ENCODE measurements at regions not wholly inside any gene's neighbourhood (a gene's known extent, or its start where the extent isn't known, plus 50 kb on each side); places are given as distances from the start of the nearest gene placed in this dataset.

DNA sequence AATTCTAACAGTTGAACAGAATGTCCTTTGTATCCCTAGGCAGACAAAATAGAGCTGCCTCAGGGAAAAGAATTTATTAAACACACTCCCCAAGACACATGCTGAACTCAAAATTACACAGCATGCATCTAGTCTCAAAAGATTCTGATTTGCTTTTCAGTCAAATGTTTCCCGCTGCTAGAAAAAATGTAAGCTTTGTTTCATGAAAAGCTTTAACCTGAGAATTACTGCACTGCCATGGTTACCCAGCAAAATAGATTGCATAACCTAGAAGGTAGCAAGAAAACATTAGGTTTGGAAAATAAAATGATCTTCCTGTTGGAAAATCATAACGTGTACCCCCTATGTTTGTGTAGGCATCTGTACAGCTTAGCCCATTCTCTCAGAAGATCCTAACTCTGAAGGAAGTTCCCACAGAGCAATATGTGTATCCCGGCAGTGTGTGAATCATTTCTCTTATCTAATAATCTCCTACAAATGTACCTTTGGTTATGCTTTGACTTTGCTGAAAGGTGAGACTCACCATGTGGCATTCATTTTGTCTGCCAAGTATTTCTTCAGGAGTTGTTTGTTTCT, 646.9 kb downstream of the STPG2 start:
- no peak for DNase-seq (ENCODE audit: low read depth, low spot score)

DNA sequence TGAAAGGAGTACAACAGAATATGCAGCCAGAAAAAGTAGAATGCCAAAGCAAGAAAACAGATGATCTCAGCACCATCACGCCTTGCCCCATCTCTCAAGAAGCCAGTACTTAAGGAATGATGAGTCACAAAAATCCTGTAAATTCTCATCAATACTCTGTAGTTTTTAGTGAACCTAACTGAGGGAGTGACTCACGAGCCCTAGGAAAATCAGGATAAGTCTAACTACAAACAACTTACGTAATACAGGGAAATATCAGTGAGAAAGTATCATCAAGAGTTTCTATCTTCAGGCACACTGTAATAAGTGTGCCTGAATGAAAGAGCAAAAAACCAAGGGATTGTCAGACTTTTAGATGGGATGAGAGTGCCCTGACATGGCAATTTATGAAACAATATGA, 644.4 kb downstream of the STPG2 start:
- DNase-seq (ENCODE audit: low read depth, low spot score): no peak

DNA sequence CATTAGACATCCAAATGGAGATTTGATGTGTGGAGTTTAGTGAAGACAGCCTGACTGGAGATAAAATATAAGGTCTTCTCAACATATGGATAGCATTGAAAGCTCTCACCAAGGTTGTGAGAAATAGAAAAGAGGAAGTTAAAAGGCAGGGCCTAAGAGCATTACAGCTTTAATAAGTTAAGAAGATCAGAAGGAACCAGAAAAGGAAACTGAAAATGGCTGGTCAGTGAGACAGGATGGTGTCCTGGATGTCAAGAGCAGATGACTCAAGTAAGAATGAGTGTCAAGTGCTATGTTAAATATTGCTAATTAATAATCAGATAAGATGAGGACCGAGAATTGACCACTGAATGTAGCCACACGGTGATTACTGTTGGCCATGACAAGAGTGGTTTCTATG, 642.9 kb downstream of the STPG2 start:
- no peak for DNase-seq (ENCODE audit: low read depth, low spot score)

DNA sequence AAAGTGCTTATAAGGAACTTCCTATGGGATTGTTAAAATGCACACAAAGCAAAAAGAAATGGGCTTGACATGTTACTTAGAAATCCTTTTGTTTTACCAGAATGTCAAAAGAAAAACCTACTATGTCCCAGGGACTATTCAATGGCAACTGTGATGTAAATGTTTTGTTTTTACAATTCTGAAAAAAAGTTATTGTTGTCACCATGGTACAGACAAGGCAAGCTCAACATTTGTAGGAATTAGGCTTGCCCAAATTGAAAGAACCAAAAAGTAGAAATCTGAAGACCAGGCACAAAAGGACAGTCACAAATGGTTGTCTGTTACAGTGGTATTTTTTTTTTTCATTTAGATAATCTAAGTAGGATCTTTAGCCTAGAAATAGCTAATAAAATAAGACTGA, 638.6 kb downstream of the STPG2 start:
- no peak for DNase-seq (ENCODE audit: low read depth, low spot score)

DNA sequence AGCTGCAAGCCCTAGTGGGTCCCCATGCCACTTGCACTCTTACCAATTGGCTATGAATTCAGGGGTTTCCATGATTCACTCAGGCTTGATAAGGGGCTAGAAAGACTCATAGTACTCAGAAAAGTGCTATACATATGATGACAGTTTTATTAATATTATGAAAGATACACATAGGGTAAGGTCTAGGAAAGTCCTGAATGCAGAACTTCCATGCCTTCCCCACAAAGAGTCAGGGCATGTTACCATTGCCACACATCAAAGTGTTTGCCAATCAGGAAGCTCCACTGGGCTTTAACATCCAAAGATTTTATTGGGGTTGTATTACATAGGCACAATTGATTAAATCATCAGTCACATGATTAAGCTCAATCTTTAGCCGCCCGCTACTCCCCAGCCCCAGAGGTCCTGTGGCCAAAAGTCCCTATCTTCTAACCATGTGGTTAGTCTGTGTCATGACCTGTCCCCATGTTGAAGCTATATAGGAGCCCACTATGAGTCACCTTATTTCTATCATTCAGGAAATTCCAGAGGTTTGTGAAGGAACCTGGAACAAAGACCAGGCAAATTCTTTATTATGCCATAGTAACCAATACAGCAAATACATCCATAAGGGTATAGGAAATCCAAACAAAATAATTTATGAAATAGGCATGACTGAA, 635.6 kb downstream of the STPG2 start:
- DNase-seq (ENCODE audit: low read depth, low spot score): no peak

Data from ELF-1 (cell line).